Activated CD4-positive, CD25-positive, alpha-beta regulatory T cell treated with anti-CD3 and anti-CD28 coated beads, Interleukin-2, amount 50 U/mL, for 16 hours (primary cell): ENCODE measurements at regions not wholly inside any gene's neighbourhood (a gene's known extent, or its start where the extent isn't known, plus 50 kb on each side); places are given as distances from the start of the nearest gene placed in this dataset.
"Not testable (repeated sequence)": the region's sequence is repeated elsewhere in the genome, so short reads cannot be mapped to it uniquely, and the experiment has no call there.

Experiments
- DNase-seq: peaks from one replicate; pipeline ENCODE4 v3.0.0-alpha.2; 2020; ENCODE audit warnings: low read depth, low spot score

- no peak for DNase-seq
Measured at GRCh38 chr6:170019818-170020583, 268.6 kb downstream of the ERMARD start.

GRCh38 chr6:170018936-170019817 lies 267.8 kb downstream of the ERMARD start:
- DNase-seq = no peak

GRCh38 chr6:170018422-170018935 lies 267.1 kb downstream of the ERMARD start:
- no peak for DNase-seq

GRCh38 chr6:170017603-170018320 lies 266.3 kb downstream of the ERMARD start:
- DNase-seq = no peak

- DNase-seq = no peak
Measured at GRCh38 chr6:170013815-170014214, 262.4 kb downstream of the ERMARD start.

GRCh38 chr6:170012037-170012330 lies 260.6 kb downstream of the ERMARD start:
- DNase-seq = no peak

GRCh38 chr6:170011204-170012036 lies 260.0 kb downstream of the ERMARD start:
- DNase-seq = no peak

- DNase-seq = no peak
Measured at GRCh38 chr6:170010665-170011203, 259.3 kb downstream of the ERMARD start.

- DNase-seq = no peak
Measured at GRCh38 chr6:170008294-170008785, 256.9 kb downstream of the ERMARD start.

- DNase-seq = no peak
Measured at GRCh38 chr6:170007468-170008293, 256.3 kb downstream of the ERMARD start.

- DNase-seq = no peak
Measured at GRCh38 chr6:170006900-170007467, 255.6 kb downstream of the ERMARD start.

- DNase-seq = no peak
Measured at GRCh38 chr6:170006071-170006899, 254.9 kb downstream of the ERMARD start.

GRCh38 chr6:170005665-170006064 lies 254.2 kb downstream of the ERMARD start:
- no peak for DNase-seq

- DNase-seq = no peak
Measured at GRCh38 chr6:170004585-170005210, 253.3 kb downstream of the ERMARD start.

GRCh38 chr6:170003451-170004160 lies 252.2 kb downstream of the ERMARD start:
- no peak for DNase-seq

- DNase-seq = no peak
Measured at GRCh38 chr6:170003027-170003426, 251.6 kb downstream of the ERMARD start.

GRCh38 chr6:170001782-170002181 lies 250.4 kb downstream of the ERMARD start:
- DNase-seq = not testable (repeated sequence)
